Prostate gland (tissue), 2 donors: ENCODE measurements at regions not wholly inside any gene's neighbourhood (a gene's known extent, or its start where the extent isn't known, plus 50 kb on each side); places are given as distances from the start of the nearest gene placed in this dataset.

Experiments used
- DNase-seq: peaks from one replicate; pipeline ENCODE4 v3.0.0-alpha.2; 2019; ENCODE audit warnings: low spot score
- H3K27ac ChIP-seq, 2 donors: fragments of 200-600 bp; sonication (generic); 2 replicates each; pipeline ENCODE4 v1.5.1; 2017 to 2019
- H3K27me3 ChIP-seq: fragments of 200-600 bp; sonication (generic); replicated peaks from 2 replicates; pipeline ENCODE4 v1.5.1; 2019; ENCODE audit not compliant: insufficient read depth
- H3K36me3 ChIP-seq, 2 donors: fragments of 200-600 bp; sonication (generic); 1 replicate in 1 of 2; 2 replicates in 1 of 2; pipeline versions ENCODE4 v1.5.1 to v1.8.1; 2017 to 2019
- H3K4me1 ChIP-seq: fragments of 200-600 bp; sonication (generic); replicated peaks from 2 replicates; pipeline ENCODE4 v1.5.1; 2019
- H3K4me3 ChIP-seq, 2 donors: fragments of 200-600 bp; sonication (generic); 2 replicates each; pipeline ENCODE4 v1.5.1; 2017 to 2019
- H3K9me3 ChIP-seq: fragments of 200-600 bp; sonication (generic); 2 replicates; pipeline ENCODE4 v1.5.1; 2017
- POLR2A ChIP-seq: fragments of 450-650 bp; IDR thresholded peaks from one replicate; pipeline ENCODE4 v1.6.1; 2016; ENCODE audit warnings: antibody characterized with exemption, mild to moderate bottlenecking
- POLR2AphosphoS5 ChIP-seq: sonication (generic); formaldehyde crosslinking; IDR thresholded peaks from one replicate; pipeline ENCODE4 v1.6.1; 2017; ENCODE audit warnings: antibody characterized with exemption
- WGBS: methylation state at CpG from one replicate; pipeline ENCODE4 v1.1.5; 2018; 5-methylcytosine and 5-hydroxymethylcytosine counted together
- intact Hi-C: fragments of 100-400 bp; cut with DNase I; formaldehyde crosslinking; loops from one replicate; pipeline ENCODE4 v1.14.2; 2022
- TF ChIP-seq, protein P1 (sequence below), 4 experiments: fragments of 200-600 bp in 2 of 4; fragments of 450-650 bp in 2 of 4; sonication (generic) in 2 of 4; IDR thresholded peaks; 1 replicate in 3 of 4; 2 replicates in 1 of 4; pipeline ENCODE4 v1.5.1; 2016 to 2019; ENCODE audit warnings: antibody characterized with exemption in 4 of 4, mild to moderate bottlenecking in 2 of 4, moderate library complexity in 2 of 4

DNA sequence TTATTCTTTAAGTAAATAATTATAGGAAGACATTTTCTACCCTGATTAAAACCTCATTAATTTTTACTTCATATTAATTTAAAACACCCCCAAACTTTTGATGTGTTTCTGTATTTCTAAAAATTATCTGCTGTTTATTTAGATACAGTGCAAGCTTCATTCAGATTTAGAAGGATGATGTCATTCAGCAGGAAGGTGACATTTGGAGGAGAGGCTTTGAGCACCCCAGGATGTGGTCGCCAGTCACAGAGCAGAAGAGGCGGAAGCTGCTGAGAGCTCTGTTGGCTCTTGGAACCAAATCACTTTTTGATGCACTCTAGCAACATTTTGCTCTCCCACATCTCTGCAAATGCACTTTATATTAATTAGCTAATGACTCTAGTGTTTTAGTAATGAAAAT is 233.9 kb upstream of the CACNA2D1 start:
- WGBS = 89% methylated on average over 2 of the region's 2 CpGs
- no peak overlapping the region for H3K4me3 ChIP-seq
- no peak for DNase-seq

DNA sequence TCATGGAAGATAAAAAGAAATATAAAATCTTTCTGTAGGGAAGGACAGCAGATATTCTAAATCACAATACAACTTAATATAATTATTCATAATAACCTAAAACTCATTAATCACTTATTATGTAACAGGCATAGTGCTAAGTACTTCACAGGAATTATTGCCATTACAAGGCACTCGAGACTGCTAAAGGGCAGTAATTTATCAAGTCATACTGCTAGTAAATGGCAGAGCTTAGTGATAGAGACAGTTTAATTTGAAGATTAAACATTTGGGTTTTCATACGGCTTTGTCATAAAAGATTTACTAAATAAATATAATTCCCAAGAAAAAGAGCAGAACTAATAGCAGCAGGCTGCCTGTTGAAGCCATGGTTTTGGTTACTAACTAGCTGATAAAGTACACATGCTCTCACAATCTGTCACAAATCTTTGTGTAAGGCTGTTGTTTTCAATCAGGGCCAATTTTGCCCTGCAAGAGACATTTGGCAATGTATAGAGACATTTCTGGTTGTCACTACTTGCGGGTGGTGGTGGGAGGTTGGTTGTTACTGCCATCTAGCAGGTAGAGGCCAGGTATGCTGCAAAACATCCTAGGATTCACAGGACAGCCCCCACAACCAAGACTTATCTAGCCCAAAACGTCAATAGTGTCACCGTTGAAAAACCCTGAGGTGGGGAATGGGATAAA is 233.3 kb upstream of the CACNA2D1 start:
- Histone ChIP-seq H3K27me3 (no peaks in the 10 kb centered on the region), H3K4me3 (no peak overlapping the region), H3K27ac (no peak overlapping the region), H3K36me3 (no peaks in the 10 kb centered on the region), H3K4me1 (no peaks in the 10 kb centered on the region), H3K9me3 (no peaks in the 10 kb centered on the region)
- intact Hi-C loops = no loop called here
- DNase-seq = no peak
- TF ChIP-seq POLR2AphosphoS5 (no peak), POLR2A (no peak)
- TF ChIP-seq, protein P1, sequence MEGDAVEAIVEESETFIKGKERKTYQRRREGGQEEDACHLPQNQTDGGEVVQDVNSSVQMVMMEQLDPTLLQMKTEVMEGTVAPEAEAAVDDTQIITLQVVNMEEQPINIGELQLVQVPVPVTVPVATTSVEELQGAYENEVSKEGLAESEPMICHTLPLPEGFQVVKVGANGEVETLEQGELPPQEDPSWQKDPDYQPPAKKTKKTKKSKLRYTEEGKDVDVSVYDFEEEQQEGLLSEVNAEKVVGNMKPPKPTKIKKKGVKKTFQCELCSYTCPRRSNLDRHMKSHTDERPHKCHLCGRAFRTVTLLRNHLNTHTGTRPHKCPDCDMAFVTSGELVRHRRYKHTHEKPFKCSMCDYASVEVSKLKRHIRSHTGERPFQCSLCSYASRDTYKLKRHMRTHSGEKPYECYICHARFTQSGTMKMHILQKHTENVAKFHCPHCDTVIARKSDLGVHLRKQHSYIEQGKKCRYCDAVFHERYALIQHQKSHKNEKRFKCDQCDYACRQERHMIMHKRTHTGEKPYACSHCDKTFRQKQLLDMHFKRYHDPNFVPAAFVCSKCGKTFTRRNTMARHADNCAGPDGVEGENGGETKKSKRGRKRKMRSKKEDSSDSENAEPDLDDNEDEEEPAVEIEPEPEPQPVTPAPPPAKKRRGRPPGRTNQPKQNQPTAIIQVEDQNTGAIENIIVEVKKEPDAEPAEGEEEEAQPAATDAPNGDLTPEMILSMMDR (IDR thresholded peaks at IDR 0.05) = no peak
- 61% methylated on average over 5 of the region's 5 CpGs for WGBS

More for the DNA sequence above, 233.9 kb upstream of the CACNA2D1 start:
- intact Hi-C loops = no loop called here
- TF ChIP-seq, protein P1 (IDR thresholded peaks at IDR 0.05) = no peak
- no peak for TF ChIP-seq POLR2AphosphoS5
- no peak for TF ChIP-seq POLR2A
- Histone ChIP-seq H3K27ac (no peak overlapping the region), H3K4me1 (no peaks in the 10 kb centered on the region), H3K27me3 (no peaks in the 10 kb centered on the region), H3K36me3 (no peaks in the 10 kb centered on the region), H3K9me3 (no peaks in the 10 kb centered on the region)

DNA sequence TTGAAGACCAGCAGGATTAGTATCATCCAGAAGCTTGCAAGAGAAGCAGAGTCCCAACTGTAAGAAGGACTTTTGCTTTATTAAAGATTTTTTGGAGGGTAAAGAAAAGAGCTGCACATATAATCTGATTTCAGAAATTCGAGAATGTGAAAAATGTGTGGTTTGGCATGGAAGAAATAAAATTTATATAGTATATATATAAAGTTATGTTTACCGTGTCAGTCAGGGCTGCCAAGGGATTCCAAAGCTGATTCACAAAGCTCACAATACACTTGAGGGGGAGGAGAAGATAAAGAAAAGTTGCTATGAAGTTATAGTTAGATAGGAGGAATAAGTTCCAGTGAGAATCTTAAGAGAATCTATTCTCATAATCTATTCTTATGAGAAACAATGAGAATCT is 231.8 kb upstream of the CACNA2D1 start:
- Histone ChIP-seq H3K4me1 (no peaks in the 10 kb centered on the region), H3K27me3 (no peaks in the 10 kb centered on the region), H3K36me3 (no peaks in the 10 kb centered on the region), H3K9me3 (no peaks in the 10 kb centered on the region), H3K27ac (no peak overlapping the region), H3K4me3 (no peak overlapping the region)
- TF ChIP-seq POLR2A = no peak
- TF ChIP-seq, protein P1 (IDR thresholded peaks at IDR 0.05) = no peak
- no peak for TF ChIP-seq POLR2AphosphoS5
- no peak for DNase-seq
- intact Hi-C loops = no loop called here
- WGBS = 31% methylated on average over 2 of the region's 2 CpGs

DNA sequence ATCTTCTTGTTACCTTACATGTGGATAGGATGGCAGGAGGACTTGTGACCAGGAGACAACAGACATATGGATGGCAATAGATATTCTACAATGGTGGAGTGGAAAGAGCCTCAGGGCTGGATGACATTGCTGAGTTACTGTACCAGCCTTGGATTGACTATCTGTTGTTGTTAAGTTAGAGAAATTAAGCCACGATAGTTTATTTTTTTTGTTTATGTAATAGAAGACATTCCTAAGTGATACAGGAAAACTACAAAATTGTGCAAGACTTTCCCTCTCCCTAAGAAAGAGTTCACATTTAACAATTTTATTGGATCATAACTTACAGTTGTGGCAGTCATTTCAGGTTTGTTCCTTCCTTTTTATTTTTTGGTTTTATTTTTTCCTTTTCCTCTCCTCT is 230.7 kb upstream of the CACNA2D1 start:
- Histone ChIP-seq H3K4me1 (no peaks in the 10 kb centered on the region), H3K36me3 (no peaks in the 10 kb centered on the region), H3K27ac (no peak overlapping the region), H3K4me3 (no peak overlapping the region), H3K9me3 (no peaks in the 10 kb centered on the region), H3K27me3 (no peaks in the 10 kb centered on the region)
- no peak for DNase-seq
- 81% methylated on average over 1 of the region's 1 CpG for WGBS
- intact Hi-C loops = no loop called here
- TF ChIP-seq POLR2A (no peak), POLR2AphosphoS5 (no peak)
- TF ChIP-seq, protein P1 (IDR thresholded peaks at IDR 0.05) = no peak

DNA sequence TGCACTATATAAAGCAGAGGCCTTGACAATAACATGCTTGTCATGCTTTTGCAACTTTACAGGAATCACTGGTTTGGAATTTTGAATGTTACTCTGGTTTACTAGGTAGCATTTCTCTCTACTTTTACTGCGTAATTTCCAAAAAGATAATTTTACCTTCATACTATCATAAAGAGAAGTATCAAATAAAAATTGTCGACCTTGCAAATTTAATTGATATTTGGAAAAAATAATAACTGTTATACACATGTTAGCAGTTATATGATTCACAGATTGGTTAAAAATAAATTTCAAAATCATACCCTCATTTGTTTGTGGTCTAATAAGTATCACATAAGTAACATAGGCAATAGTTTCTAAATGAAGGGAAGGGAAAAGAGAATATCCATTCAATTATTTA is 228.5 kb upstream of the CACNA2D1 start:
- intact Hi-C loops = no loop called here

More for the DNA sequence above, 228.5 kb upstream of the CACNA2D1 start:
- no peak overlapping the region for H3K4me3 ChIP-seq
- TF ChIP-seq, protein P1 (IDR thresholded peaks at IDR 0.05) = no peak
- TF ChIP-seq POLR2A = no peak
- no peak for TF ChIP-seq POLR2AphosphoS5
- no peaks in the 10 kb centered on the region for H3K36me3 ChIP-seq
- WGBS = 92% methylated on average over 2 of the region's 2 CpGs
- H3K27ac ChIP-seq = no peak overlapping the region
- H3K4me1 ChIP-seq = no peaks in the 10 kb centered on the region
- DNase-seq = no peak
- no peaks in the 10 kb centered on the region for H3K9me3 ChIP-seq
- no peaks in the 10 kb centered on the region for H3K27me3 ChIP-seq
